GM10266 (cell line): ENCODE measurements at regions not wholly inside any gene's neighbourhood (a gene's known extent, or its start where the extent isn't known, plus 50 kb on each side); places are given as distances from the start of the nearest gene placed in this dataset.
"Not testable (repeated sequence)": the region's sequence is repeated elsewhere in the genome, so short reads cannot be mapped to it uniquely, and the experiment has no call there.

Source experiments
- DNase-seq: peaks from one replicate; pipeline ENCODE4 v3.0.0; 2012; ENCODE audit errors: extremely low spot score
- CTCF ChIP-seq: IDR thresholded peaks from 2 replicates; pipeline ENCODE4 v1.5.1; 2012; ENCODE audit warnings: mild to moderate bottlenecking, low read depth; ENCODE audit not compliant: control insufficient read depth, insufficient read depth; ENCODE audit errors: missing control alignments

- TF ChIP-seq CTCF: no peak
- no peak for DNase-seq
Measured at GRCh38 chr1:99062192-99062591, 57.5 kb upstream of the PLPPR5 start.

- no peak for DNase-seq
- TF ChIP-seq CTCF: no peak
Measured at GRCh38 chr1:99069146-99069545, 64.5 kb upstream of the PLPPR5 start.

- DNase-seq: not testable (repeated sequence)
Measured at GRCh38 chr1:99078529-99078928, 73.9 kb upstream of the PLPPR5 start.

DNA sequence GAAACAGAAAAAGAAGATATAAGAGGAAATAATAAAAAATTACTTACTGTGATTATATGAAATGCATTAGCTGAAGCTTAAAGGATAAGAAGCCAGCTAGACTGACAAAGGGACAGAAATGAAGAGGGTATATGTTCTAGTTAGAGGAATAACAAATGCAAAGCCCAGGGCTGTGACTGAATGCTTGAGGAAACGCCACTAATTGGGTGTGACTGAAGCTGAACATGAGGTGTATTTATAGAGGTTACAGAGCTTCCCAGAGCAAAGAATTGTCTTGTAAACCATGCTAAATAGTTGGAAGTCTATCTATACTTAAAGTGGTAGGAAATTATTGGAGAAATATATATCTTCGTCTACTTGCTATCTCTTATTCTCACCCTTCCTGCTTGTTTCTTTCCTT lies 77.7 kb upstream of the PLPPR5 start:
- DNase-seq: no peak
- TF ChIP-seq CTCF: no peak

- no peak for DNase-seq
- no peak for TF ChIP-seq CTCF
Measured at GRCh38 chr1:99083338-99083737, 78.7 kb upstream of the PLPPR5 start.

DNA sequence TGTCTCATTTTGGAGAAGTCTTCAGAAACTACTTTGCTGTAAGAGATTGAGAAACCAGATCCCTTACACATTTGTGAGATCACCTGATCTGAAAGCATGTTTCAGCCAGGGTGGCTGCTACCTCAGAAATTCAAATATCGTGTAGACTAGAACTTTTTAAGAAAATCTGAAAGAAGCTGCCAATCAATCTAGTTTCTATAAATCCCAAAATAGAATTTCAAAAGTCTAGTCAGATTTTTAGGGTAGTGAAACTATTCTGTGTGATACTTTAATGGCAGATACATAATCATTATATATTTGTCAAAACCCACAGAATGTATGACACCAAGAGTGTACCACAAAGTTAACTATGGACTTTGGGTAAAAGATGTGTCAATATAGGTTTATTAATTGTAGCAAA lies 79.9 kb upstream of the PLPPR5 start:
- DNase-seq: no peak
- no peak for TF ChIP-seq CTCF

GRCh38 chr1:99086057-99086456 lies 81.4 kb upstream of the PLPPR5 start:
- no peak for DNase-seq
- TF ChIP-seq CTCF: no peak

DNA sequence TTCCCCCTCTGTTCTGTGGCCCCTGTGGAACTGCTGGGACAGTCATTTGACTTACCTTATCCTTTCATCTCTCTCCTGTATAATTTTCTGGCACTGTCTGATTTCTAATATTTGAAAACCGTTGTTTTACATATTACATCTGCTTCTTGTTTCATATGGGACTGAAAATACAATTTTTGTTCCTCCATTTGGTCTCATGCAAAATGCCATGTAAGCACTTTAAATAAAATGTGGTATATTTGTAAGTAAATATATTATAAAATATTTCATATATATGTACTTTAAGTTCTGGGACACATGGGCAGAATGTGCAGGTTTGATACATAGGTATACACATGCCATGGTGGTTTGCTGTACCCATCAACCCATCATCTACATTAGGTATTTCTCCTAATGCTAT lies 93.9 kb upstream of the PLPPR5 start:
- TF ChIP-seq CTCF: no peak

More for the DNA sequence above, 93.9 kb upstream of the PLPPR5 start:
- DNase-seq: no peak
